K562 (cell line): ENCODE measurements at regions not wholly inside any gene's neighbourhood (a gene's known extent, or its start where the extent isn't known, plus 50 kb on each side); places are given as distances from the start of the nearest gene placed in this dataset.

ENCODE experiments used
- BCLAF1 ChIP-seq, 2 experiments: fragments of 450-650 bp in 1 of 2; IDR thresholded peaks; 2 replicates each; pipeline ENCODE4 v1.6.1; 2011 to 2017; ENCODE audit warnings: low read depth in 2 of 2, antibody characterized with exemption in 1 of 2, borderline replicate concordance in 1 of 2, low read length in 1 of 2, mild to moderate bottlenecking in 1 of 2, mixed read lengths in 1 of 2; ENCODE audit not compliant: control insufficient read depth in 1 of 2
- CHCHD3 ChIP-seq: fragments of 250-450 bp; sonication (Bioruptor Pico); IDR thresholded peaks from 2 replicates; pipeline ENCODE4 v2.1.2; 2022; ENCODE audit warnings: mild to moderate bottlenecking
- ZNF3 ChIP-seq: fragments of 250-450 bp; sonication (Bioruptor Pico); IDR thresholded peaks from 2 replicates; pipeline ENCODE4 v1.5.0; 2021; ENCODE audit warnings: mild to moderate bottlenecking, moderate library complexity
- ZNF76 ChIP-seq: fragments of 250-450 bp; sonication (Bioruptor Pico); IDR thresholded peaks from 2 replicates; pipeline ENCODE4 v1.4.0; 2020; ENCODE audit warnings: mild to moderate bottlenecking, moderate library complexity, borderline replicate concordance
- TF ChIP-seq, protein P1 (sequence below), 3 experiments: IDR thresholded peaks in 2 of 3; conservative IDR thresholded peaks in 1 of 3; 2 replicates each; pipeline ENCODE4 v1.5.1; 2011 to 2012; ENCODE audit warnings: low read length in 3 of 3, mild to moderate bottlenecking in 3 of 3, control low read depth in 2 of 3, improper control_type of control experiment in 1 of 3, inconsistent platforms in 1 of 3, low read depth in 1 of 3, mixed read lengths in 1 of 3, moderate library complexity in 1 of 3; ENCODE audit not compliant: insufficient read depth in 2 of 3
- TF ChIP-seq, protein P2 (sequence below): fragments of 450-650 bp; formaldehyde crosslinking; IDR thresholded peaks from 2 replicates; pipeline ENCODE4 v1.4.0; 2020; ENCODE audit warnings: mild to moderate bottlenecking, moderate library complexity

GRCh38 chr16:55929181-55929580, 54.0 kb upstream of the CES5A start:
- TF ChIP-seq BCLAF1 (IDR thresholded peaks at IDR 0.05; ENCODE audit: borderline replicate concordance in 1 of 2, control insufficient read depth in 1 of 2, low read depth in 2 of 2, low read length in 1 of 2) (no peak), CHCHD3 (CRISPR knock-in tag) (no peak), ZNF3 (CRISPR knock-in tag) (no peak), ZNF76 (CRISPR knock-in tag) (no peak)
- TF ChIP-seq, protein P1, sequence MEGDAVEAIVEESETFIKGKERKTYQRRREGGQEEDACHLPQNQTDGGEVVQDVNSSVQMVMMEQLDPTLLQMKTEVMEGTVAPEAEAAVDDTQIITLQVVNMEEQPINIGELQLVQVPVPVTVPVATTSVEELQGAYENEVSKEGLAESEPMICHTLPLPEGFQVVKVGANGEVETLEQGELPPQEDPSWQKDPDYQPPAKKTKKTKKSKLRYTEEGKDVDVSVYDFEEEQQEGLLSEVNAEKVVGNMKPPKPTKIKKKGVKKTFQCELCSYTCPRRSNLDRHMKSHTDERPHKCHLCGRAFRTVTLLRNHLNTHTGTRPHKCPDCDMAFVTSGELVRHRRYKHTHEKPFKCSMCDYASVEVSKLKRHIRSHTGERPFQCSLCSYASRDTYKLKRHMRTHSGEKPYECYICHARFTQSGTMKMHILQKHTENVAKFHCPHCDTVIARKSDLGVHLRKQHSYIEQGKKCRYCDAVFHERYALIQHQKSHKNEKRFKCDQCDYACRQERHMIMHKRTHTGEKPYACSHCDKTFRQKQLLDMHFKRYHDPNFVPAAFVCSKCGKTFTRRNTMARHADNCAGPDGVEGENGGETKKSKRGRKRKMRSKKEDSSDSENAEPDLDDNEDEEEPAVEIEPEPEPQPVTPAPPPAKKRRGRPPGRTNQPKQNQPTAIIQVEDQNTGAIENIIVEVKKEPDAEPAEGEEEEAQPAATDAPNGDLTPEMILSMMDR (IDR thresholded peaks at IDR 0.05 in 2 of 3, conservative IDR thresholded peaks at IDR 0.05 in 1 of 3; ENCODE audit: insufficient read depth in 2 of 3, low read depth in 1 of 3, low read length in 3 of 3) = no peak
- TF ChIP-seq, protein P2, sequence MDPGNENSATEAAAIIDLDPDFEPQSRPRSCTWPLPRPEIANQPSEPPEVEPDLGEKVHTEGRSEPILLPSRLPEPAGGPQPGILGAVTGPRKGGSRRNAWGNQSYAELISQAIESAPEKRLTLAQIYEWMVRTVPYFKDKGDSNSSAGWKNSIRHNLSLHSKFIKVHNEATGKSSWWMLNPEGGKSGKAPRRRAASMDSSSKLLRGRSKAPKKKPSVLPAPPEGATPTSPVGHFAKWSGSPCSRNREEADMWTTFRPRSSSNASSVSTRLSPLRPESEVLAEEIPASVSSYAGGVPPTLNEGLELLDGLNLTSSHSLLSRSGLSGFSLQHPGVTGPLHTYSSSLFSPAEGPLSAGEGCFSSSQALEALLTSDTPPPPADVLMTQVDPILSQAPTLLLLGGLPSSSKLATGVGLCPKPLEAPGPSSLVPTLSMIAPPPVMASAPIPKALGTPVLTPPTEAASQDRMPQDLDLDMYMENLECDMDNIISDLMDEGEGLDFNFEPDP (CRISPR knock-in tag) = no peak
